HG02973 (cell line): ENCODE measurements at regions not wholly inside any gene's neighbourhood (a gene's known extent, or its start where the extent isn't known, plus 50 kb on each side); places are given as distances from the start of the nearest gene placed in this dataset.

Experiments used
- ATAC-seq: cut with Tn5 transposase; IDR thresholded peaks from one replicate; pipeline ENCODE4 v1.9.1; 2021; ENCODE audit warnings: moderate library complexity; ENCODE audit not compliant: unreplicated experiment

DNA sequence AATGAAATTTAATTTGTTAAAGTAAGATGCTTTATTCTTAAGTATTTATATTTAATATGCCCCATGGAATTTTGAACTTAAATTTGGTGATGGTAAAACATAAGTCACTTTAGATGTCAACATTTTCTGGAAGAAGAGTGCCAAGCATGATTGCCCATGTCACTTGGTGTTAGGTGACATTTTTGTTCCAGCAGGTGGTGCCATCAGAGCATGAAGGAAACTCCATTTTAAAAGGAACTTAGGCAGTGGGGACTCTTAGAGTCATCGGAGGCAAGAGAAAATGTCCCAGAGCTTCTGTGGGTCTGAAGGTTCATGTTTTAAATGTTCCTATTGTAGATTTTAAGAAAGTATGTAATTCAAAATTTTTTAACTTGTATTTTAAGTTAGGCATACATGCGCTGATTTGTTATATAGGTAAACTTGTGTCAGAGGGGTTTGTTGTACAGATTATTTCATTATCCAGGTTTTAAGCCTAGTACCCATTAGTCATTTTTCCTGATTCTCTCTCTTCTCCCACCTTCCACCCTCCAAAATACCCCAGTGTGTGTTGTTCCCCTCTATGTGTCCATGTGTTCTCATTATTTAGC is 789.3 kb downstream of the SEMA5A start:
- ATAC-seq, result no peak

- no peak for ATAC-seq
Measured at GRCh38 chr5:8765886-8766285, 780.0 kb downstream of the SEMA5A start.

DNA sequence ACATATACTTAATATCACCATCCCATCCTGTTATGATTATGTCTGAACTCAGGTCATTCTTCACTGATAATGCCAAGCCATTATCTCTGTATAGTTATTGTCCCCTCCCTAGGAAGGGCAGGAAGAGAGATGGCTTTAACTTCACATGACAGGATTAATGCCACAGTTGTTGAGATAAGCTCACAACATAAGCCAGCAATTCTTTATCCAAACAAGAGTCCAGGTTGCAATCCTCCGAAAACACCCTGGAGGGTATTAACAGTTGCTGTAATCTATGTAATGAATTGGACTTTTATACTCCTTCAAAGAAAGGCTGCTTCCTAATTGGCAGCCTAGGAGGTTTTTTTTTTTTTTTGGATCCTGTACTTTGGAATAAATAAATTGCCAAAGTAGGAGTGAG is 779.4 kb downstream of the SEMA5A start:
- ATAC-seq, result no peak

- no peak for ATAC-seq
Measured at GRCh38 chr5:8767111-8767510, 778.8 kb downstream of the SEMA5A start.

GRCh38 chr5:8767746-8768145 is 778.1 kb downstream of the SEMA5A start:
- ATAC-seq, result no peak

GRCh38 chr5:8769631-8770030 is 776.2 kb downstream of the SEMA5A start:
- ATAC-seq, result no peak

- no peak for ATAC-seq
Measured at GRCh38 chr5:8770431-8770830, 775.4 kb downstream of the SEMA5A start.

DNA sequence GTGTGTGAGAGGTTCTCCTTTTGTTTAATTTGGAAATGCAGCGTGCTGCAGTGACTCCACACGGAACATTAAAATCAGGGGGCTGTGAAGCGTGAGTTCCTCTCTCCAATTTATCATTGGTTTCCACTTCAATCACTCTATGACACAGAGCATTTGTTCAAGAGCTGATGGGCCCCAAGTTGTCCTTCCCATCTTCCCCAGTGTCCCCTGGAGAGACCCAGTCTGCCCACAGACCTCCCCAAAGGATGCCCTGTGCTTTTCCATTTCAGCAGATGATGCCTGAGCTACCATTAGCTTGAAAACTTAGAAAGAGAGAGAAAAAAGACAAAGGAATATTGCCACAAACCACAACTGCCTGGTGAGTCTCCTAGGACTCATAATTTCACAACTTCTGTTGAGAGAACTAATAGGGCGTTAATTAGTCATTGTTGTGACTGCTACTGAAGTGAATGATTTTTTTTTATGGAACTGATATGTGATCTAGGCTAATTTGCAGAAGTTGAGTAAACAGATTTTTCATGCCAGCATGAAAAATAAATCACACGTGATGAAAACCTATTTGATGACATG is 772.7 kb downstream of the SEMA5A start:
- no peak for ATAC-seq

GRCh38 chr5:8784692-8785091 is 761.2 kb downstream of the SEMA5A start:
- no peak for ATAC-seq

- ATAC-seq, result no peak
Measured at GRCh38 chr5:8788246-8788645, 757.6 kb downstream of the SEMA5A start.

- ATAC-seq, result no peak
Measured at GRCh38 chr5:8805653-8806052, 740.2 kb downstream of the SEMA5A start.

- no peak for ATAC-seq
Measured at GRCh38 chr5:8807636-8808035, 738.2 kb downstream of the SEMA5A start.

DNA sequence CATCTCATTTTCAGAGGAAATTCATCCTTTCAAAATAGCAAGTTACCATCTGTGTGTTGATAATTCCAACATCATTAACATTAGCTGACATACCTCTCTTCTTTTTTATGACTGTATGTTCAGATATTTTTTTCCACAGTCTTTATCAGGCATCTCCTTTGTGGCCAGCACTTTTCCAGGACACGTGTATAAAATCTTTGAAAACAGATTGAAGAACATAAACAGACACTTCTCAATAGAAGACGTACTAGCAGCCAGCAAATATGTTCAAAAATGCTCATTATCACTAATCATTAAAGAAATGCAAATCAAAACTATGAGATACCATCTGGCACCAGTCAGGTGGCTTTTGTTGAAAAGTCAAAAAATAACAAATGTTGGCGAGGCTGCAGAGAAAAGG is 734.3 kb downstream of the SEMA5A start:
- ATAC-seq, result no peak

- no peak for ATAC-seq
Measured at GRCh38 chr5:8813180-8813579, 732.7 kb downstream of the SEMA5A start.

DNA sequence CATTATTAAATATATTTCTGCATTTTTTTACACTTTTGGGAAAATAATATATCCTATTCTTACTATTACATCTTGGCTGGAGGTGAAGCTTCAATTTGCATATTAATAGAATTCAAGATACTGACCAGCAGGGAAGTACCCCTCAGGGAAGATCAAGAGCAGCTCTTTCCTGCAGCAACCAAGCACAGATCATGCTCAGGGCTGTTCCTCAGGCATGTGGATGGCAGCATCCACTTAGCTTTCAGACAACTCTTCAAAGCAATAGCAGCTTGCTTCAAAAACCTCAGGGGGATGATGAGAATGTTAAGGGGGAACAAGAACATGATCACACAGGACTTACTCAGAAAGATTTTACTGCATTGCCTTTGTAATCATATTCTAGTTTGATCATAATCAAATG is 731.8 kb downstream of the SEMA5A start:
- ATAC-seq, result no peak

GRCh38 chr5:8824371-8824770 is 721.5 kb downstream of the SEMA5A start:
- no peak for ATAC-seq

GRCh38 chr5:8825139-8825757 is 720.6 kb downstream of the SEMA5A start:
- no peak for ATAC-seq

DNA sequence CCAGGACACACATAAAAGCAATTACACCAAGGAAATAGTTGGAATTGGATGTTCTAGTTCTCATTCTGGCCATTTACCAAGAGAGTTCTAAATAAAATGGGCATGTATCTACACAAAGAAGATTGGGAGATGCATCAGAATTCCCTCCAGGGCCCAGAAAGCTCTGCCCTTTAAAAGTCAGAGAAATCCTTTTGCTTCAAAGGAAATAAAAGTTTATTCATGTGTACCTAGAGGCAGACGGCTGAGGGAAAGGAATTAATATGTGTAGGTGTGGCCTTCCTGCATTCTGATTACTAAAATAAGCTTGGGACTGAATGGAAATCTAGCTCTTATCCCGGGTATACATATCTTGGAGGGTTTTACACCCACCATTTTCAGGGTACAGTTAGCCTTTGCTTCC is 719.4 kb downstream of the SEMA5A start:
- no peak for ATAC-seq

- ATAC-seq, result no peak
Measured at GRCh38 chr5:8827696-8828095, 718.2 kb downstream of the SEMA5A start.

- ATAC-seq, result no peak
Measured at GRCh38 chr5:8828596-8829322, 717.1 kb downstream of the SEMA5A start.

GRCh38 chr5:8829323-8830029 is 716.4 kb downstream of the SEMA5A start:
- no peak for ATAC-seq
